SU-DHL-6 (cell line): ENCODE measurements at regions not wholly inside any gene's neighbourhood (a gene's known extent, or its start where the extent isn't known, plus 50 kb on each side); places are given as distances from the start of the nearest gene placed in this dataset.
"Not testable (repeated sequence)": the region's sequence is repeated elsewhere in the genome, so short reads cannot be mapped to it uniquely, and the experiment has no call there.

Source experiments
- H2AFZ ChIP-seq: fragments of 200-600 bp; sonication (generic); 2 replicates; pipeline ENCODE4 v1.6.1; 2014; ENCODE audit warnings: low read depth, mild to moderate bottlenecking, moderate library complexity, mixed read lengths, antibody characterized with exemption, low read length; ENCODE audit not compliant: severe bottlenecking
- H3F3A ChIP-seq: fragments of 200-600 bp; shearing (Covaris generic); 2 replicates; pipeline ENCODE4 v1.6.0; 2016; ENCODE audit warnings: antibody characterized with exemption, mild to moderate bottlenecking; ENCODE audit not compliant: insufficient read depth
- H3K27ac ChIP-seq: fragments of 200-600 bp; sonication (generic); 2 replicates; pipeline ENCODE4 v1.5.1; 2016; ENCODE audit warnings: low read depth, mild to moderate bottlenecking, low read length, moderate library complexity, mixed read lengths
- H3K27me3 ChIP-seq: fragments of 200-600 bp; sonication (generic), shearing (Covaris generic); 2 replicates; pipeline ENCODE4 v1.6.0; 2014; ENCODE audit warnings: mild to moderate bottlenecking, low read length
- H3K36me3 ChIP-seq: fragments of 200-600 bp; sonication (generic); 2 replicates; pipeline ENCODE4 v1.6.1; 2014; ENCODE audit warnings: mild to moderate bottlenecking, low read length, mixed read lengths
- H3K4me2 ChIP-seq: fragments of 300-600, 200-600 bp; shearing (Covaris generic), sonication (generic); 2 replicates; pipeline ENCODE4 v1.6.0; 2014; ENCODE audit warnings: low read length, low read depth, mild to moderate bottlenecking; ENCODE audit not compliant: poor library complexity, severe bottlenecking
- H3K4me3 ChIP-seq: fragments of 200-600 bp; sonication (generic); 2 replicates; pipeline ENCODE4 v1.5.1; 2014; ENCODE audit warnings: antibody characterized with exemption, low read length, mild to moderate bottlenecking, mixed read lengths; ENCODE audit not compliant: insufficient read depth, poor library complexity, severe bottlenecking
- H3K79me2 ChIP-seq: fragments of 200-600 bp; sonication (generic); 2 replicates; pipeline ENCODE4 v1.6.1; 2014; ENCODE audit warnings: mild to moderate bottlenecking, low read length, moderate library complexity; ENCODE audit not compliant: insufficient read depth
- H3K9ac ChIP-seq: fragments of 200-600 bp; sonication (generic); 2 replicates; pipeline ENCODE4 v1.7.0; 2014; ENCODE audit warnings: mild to moderate bottlenecking, low read length
- H3K9me2 ChIP-seq: fragments of 200-600 bp; sonication (generic); replicated peaks from 2 replicates; pipeline ENCODE4 v1.6.1; 2014; ENCODE audit warnings: low read length; ENCODE audit not compliant: insufficient read depth
- H3K9me3 ChIP-seq: fragments of 200-600 bp; sonication (generic); 2 replicates; pipeline ENCODE4 v1.6.1; 2014; ENCODE audit warnings: low read length, mixed read lengths; ENCODE audit not compliant: insufficient read depth
- H4K20me1 ChIP-seq: fragments of 200-600 bp; sonication (generic); 2 replicates; pipeline ENCODE4 v1.6.1; 2014; ENCODE audit warnings: low read depth, mild to moderate bottlenecking, antibody characterized with exemption, low read length, moderate library complexity, mixed read lengths
- CTCF ChIP-seq: fragments of 200-600 bp; sonication (generic); IDR thresholded peaks from one replicate; pipeline ENCODE4 v1.5.1; 2017; ENCODE audit warnings: antibody characterized with exemption, mild to moderate bottlenecking, low read length, moderate library complexity; ENCODE audit not compliant: insufficient read depth, poor library complexity, severe bottlenecking
- EZH2phosphoT487 ChIP-seq: fragments of 200-600 bp; sonication (generic), shearing (Covaris generic); conservative IDR thresholded peaks from 2 replicates; pipeline ENCODE4 v1.6.1; 2018; ENCODE audit warnings: mild to moderate bottlenecking, antibody characterized with exemption, low read length, moderate library complexity, mixed read lengths

GRCh38 chr12:116378002-116378401 lies 100.5 kb upstream of the MED13L start:
- no peaks in the 10 kb centered on the region for H3K27me3 ChIP-seq
- no peaks in the 10 kb centered on the region for H4K20me1 ChIP-seq
- no peaks in the 10 kb centered on the region for H3K79me2 ChIP-seq
- H3K27ac ChIP-seq = no peak overlapping the region
- no peaks in the 10 kb centered on the region for H3K36me3 ChIP-seq
- no peaks in the 10 kb centered on the region for H3K9me2 ChIP-seq
- H2AFZ ChIP-seq = no peak overlapping the region
- no peak overlapping the region for H3K4me2 ChIP-seq
- no peaks in the 10 kb centered on the region for H3K9me3 ChIP-seq
- H3F3A ChIP-seq = no peaks in the 10 kb centered on the region
- no peak overlapping the region for H3K9ac ChIP-seq
- TF ChIP-seq CTCF (no peak), EZH2phosphoT487 (no peak)
- no peak overlapping the region for H3K4me3 ChIP-seq

GRCh38 chr12:116380108-116380507 lies 102.6 kb upstream of the MED13L start:
- no peaks in the 10 kb centered on the region for H3F3A ChIP-seq
- no peaks in the 10 kb centered on the region for H3K27me3 ChIP-seq
- H3K4me2 ChIP-seq = no peak overlapping the region
- H3K9ac ChIP-seq = no peak overlapping the region
- no peak overlapping the region for H2AFZ ChIP-seq
- no peaks in the 10 kb centered on the region for H3K9me3 ChIP-seq
- TF ChIP-seq CTCF = no peak
- no peak for TF ChIP-seq EZH2phosphoT487
- H4K20me1 ChIP-seq = no peaks in the 10 kb centered on the region
- H3K4me3 ChIP-seq = no peak overlapping the region
- no peak overlapping the region for H3K27ac ChIP-seq
- H3K79me2 ChIP-seq = no peaks in the 10 kb centered on the region
- H3K9me2 ChIP-seq = no peaks in the 10 kb centered on the region
- H3K36me3 ChIP-seq = no peaks in the 10 kb centered on the region

- not testable (repeated sequence) for H3K27ac ChIP-seq, H3K79me2 ChIP-seq, H3K27me3 ChIP-seq, H3K36me3 ChIP-seq, H3F3A ChIP-seq, H3K9me2 ChIP-seq, H3K9ac ChIP-seq, H4K20me1 ChIP-seq, H2AFZ ChIP-seq, H3K4me2 ChIP-seq, H3K9me3 ChIP-seq, H3K4me3 ChIP-seq
Measured at GRCh38 chr12:116380740-116381139, 103.2 kb upstream of the MED13L start.

GRCh38 chr12:116381240-116381743 lies 103.8 kb upstream of the MED13L start:
- H3F3A ChIP-seq = no peaks in the 10 kb centered on the region
- H3K79me2 ChIP-seq = no peaks in the 10 kb centered on the region
- no peaks in the 10 kb centered on the region for H3K9me3 ChIP-seq
- H4K20me1 ChIP-seq = no peaks in the 10 kb centered on the region
- no peak overlapping the region for H2AFZ ChIP-seq
- no peak overlapping the region for H3K9ac ChIP-seq
- no peak overlapping the region for H3K4me3 ChIP-seq
- no peaks in the 10 kb centered on the region for H3K9me2 ChIP-seq
- no peaks in the 10 kb centered on the region for H3K36me3 ChIP-seq
- no peak overlapping the region for H3K4me2 ChIP-seq
- H3K27me3 ChIP-seq = no peaks in the 10 kb centered on the region
- H3K27ac ChIP-seq = no peak overlapping the region
- TF ChIP-seq EZH2phosphoT487 (no peak), CTCF (no peak)
